ENCODE measurements at regions not wholly inside any gene's neighbourhood (a gene's known extent, or its start where the extent isn't known, plus 50 kb on each side); places are given as distances from the start of the nearest gene placed in this dataset.

DNA sequence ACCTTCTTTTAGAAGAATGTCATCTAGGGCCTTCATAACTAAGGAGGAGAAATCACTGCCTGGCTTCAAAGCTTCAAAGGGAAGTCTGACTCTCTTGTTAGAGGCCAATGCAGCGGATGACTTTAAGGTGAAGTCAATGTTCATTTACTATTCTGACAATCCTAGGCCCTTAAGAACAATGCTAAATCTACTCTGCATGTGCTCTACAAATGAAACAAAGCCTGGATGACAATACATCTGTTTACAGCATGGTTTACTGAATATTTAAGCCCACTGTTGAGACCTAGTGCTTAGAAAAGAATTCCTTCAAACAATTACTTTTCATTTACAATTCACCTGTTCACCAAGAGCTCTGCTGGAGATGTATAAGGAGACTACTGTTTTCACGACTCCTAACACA lies 160.4 kb upstream of the EPHA3 start:
- H3K9me3 ChIP-seq (ENCODE audit: control insufficient read depth, low read length, poor library complexity, severe bottlenecking): no peaks in the 10 kb centered on the region
- H3K4me3 Mint-ChIP-seq: no peak overlapping the region
- H3K4me1 Mint-ChIP-seq: no peaks in the 10 kb centered on the region
- no peak for ATAC-seq
- DNase-seq: no peak
- no peaks in the 10 kb centered on the region for H3K36me3 Mint-ChIP-seq (ENCODE audit: low read depth)
- no peak overlapping the region for H3K27ac Mint-ChIP-seq
- H3K27me3 Mint-ChIP-seq: no peaks in the 10 kb centered on the region

DNA sequence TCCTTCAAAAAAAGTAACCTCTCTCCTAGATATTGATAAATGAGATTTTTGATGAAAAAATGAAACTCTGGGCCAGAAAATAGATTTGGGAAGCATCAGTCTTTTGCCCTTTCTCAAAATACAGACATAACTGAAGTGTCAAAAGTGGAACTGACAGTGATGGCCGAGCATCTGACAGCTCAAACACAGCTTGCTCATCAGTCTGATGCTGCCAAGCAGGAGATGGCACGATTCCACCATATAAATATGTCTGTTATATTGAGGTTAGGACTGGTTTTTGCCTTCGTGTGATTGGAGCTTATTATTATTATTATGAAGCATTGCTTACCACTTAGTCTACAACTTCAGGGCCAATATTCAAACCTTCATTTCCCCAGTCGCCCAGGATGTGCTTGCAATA lies 152.6 kb upstream of the EPHA3 start:
- DNase-seq (no peak), ATAC-seq (no peak)
- Mint-ChIP-seq H3K4me3 (no peak overlapping the region), H3K4me1 (no peaks in the 10 kb centered on the region), H3K27ac (no peak overlapping the region), H3K36me3 (ENCODE audit: low read depth) (no peaks in the 10 kb centered on the region), H3K27me3 (no peaks in the 10 kb centered on the region)
- no peaks in the 10 kb centered on the region for H3K9me3 ChIP-seq (ENCODE audit: control insufficient read depth, low read length, poor library complexity, severe bottlenecking)

DNA sequence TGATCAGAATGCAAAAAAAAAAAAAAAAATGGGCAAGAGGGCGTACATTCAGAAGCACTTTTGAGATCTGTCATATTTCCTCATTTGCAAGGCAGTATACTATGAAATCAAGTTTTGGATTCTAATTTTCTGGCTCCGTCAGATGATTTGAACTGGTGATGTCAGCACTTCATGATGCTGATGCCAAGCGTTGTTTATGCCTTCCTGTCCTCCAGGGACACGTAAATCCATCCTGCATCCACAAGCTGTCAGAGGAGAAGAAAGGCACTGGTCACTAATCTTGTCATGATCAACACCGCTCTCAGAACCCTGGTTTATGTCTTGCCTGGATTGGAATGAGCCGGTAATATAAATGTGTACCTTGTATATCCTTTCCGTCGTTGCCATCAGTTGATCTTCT lies 152.1 kb upstream of the EPHA3 start:
- Mint-ChIP-seq H3K36me3 (ENCODE audit: low read depth) (no peaks in the 10 kb centered on the region), H3K4me3 (no peak overlapping the region), H3K27ac (no peak overlapping the region), H3K27me3 (no peaks in the 10 kb centered on the region), H3K4me1 (no peaks in the 10 kb centered on the region)
- H3K9me3 ChIP-seq (ENCODE audit: control insufficient read depth, low read length, poor library complexity, severe bottlenecking): no peaks in the 10 kb centered on the region
- ATAC-seq (no peak), DNase-seq (no peak)

DNA sequence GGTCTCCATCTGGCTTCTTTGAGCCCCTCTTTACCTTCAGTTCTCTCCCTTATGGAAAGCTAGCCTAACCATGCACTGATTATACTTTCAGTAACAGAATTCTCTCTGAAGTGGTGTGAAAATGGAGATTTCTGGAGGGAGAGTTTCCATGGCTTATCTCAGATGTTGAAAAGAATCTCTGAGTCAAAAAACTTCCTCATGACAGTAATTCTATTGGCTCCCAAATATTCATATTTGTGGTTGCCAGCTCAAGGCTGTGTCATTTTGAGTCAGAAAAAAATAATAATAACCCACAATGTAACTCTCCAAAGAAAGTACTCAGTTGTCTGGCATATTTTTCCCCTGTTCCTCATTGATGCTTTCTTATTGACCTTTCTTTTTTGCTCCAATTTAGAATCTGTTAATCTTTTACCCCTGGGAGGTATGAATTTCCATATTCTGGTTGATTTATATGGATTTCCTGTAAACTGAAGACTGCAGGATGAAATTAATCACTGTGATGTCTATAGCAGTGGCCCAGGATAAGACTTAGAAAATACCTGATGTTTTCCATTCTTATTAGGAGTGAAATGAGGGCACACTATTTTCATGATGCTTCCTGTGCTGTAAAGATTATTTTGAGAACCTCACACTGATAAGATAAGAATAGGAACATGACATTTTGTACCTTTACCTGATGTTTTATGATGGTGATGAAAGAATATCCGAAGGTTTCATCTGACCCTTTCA lies 149.5 kb upstream of the EPHA3 start:
- Mint-ChIP-seq H3K27ac (no peak overlapping the region), H3K27me3 (no peaks in the 10 kb centered on the region), H3K36me3 (ENCODE audit: low read depth) (no peaks in the 10 kb centered on the region), H3K4me1 (no peaks in the 10 kb centered on the region), H3K4me3 (no peak overlapping the region)
- DNase-seq (no peak), ATAC-seq (no peak)
- no peaks in the 10 kb centered on the region for H3K9me3 ChIP-seq (ENCODE audit: control insufficient read depth, low read length, poor library complexity, severe bottlenecking)

DNA sequence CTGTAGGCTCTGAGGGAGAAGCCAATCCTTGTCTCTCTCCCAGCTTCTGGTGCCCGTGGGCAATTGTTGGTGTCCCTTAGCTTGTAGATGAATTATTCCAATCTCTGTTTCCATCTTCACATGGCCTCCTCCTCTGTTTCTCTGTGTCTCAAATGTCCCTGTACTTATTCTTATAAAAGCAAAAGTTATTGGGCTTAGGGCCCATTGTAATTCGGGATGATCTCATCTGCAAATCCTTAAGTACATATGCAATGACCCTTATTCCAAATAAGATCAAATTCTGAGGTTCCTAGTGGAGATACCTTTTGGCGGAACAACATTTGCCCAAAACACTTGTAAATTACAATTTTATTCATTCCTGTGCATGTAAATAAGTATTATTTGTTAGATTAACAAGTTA lies 147.4 kb upstream of the EPHA3 start:
- Mint-ChIP-seq H3K27ac (no peak overlapping the region), H3K4me1 (no peaks in the 10 kb centered on the region), H3K4me3 (no peak overlapping the region), H3K36me3 (ENCODE audit: low read depth) (no peaks in the 10 kb centered on the region), H3K27me3 (no peaks in the 10 kb centered on the region)
- DNase-seq (no peak), ATAC-seq (no peak)
- no peaks in the 10 kb centered on the region for H3K9me3 ChIP-seq (ENCODE audit: control insufficient read depth, low read length, poor library complexity, severe bottlenecking)

DNA sequence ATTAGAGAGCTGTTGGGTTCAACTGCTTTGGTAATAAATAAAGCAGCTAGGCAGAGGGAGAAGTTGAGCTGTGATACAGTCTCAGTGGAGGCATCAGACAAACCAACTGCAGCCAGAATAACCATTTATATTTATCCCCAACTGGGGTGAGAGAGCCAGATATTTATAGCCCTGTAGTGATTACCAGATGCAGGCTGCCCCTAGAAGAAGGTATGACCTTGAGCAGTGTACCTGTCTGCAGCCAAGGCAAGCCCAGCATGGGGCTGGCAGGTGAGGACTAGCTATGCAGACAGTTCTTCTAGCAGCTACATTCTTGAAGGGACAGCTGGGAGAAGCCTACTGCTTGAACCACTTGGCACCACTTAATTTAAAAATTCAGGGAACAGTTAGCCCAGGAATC lies 144.4 kb upstream of the EPHA3 start:
- no peaks in the 10 kb centered on the region for H3K36me3 Mint-ChIP-seq (ENCODE audit: low read depth)
- ATAC-seq: no peak
- no peak overlapping the region for H3K4me3 Mint-ChIP-seq

DNA sequence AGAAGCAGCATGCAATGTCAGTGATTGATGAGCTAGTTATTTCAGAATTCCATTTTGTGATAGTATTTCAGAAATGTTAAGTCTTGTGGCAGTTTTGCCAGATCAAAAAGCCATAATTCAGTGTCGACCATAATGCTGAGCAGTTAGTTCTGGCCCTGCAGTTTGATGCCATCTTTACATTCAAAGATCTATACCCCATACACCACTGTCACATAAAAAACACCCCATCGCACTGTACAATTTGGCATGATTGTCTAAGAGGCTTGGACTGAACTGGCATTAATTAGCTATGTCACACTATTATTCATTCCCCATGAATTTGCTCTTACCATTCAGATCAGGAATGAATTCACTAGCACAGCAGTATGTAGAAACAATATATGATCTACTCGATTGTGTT lies 127.7 kb upstream of the EPHA3 start:
- H3K4me3 Mint-ChIP-seq: no peak overlapping the region
- DNase-seq (no peak), ATAC-seq (no peak)
- peaks cover 3% of the 10 kb centered on the region for H3K9me3 ChIP-seq (ENCODE audit: control insufficient read depth, low read length, poor library complexity, severe bottlenecking)
- H3K36me3 Mint-ChIP-seq (ENCODE audit: low read depth): no peaks in the 10 kb centered on the region
- H3K27me3 Mint-ChIP-seq: no peaks in the 10 kb centered on the region
- H3K27ac Mint-ChIP-seq: no peak overlapping the region
- H3K4me1 Mint-ChIP-seq: no peaks in the 10 kb centered on the region

More for the DNA sequence above, 144.4 kb upstream of the EPHA3 start:
- DNase-seq: no peak
- Mint-ChIP-seq H3K27me3 (no peaks in the 10 kb centered on the region), H3K4me1 (no peaks in the 10 kb centered on the region), H3K27ac (no peak overlapping the region)
- no peaks in the 10 kb centered on the region for H3K9me3 ChIP-seq (ENCODE audit: control insufficient read depth, low read length, poor library complexity, severe bottlenecking)

DNA sequence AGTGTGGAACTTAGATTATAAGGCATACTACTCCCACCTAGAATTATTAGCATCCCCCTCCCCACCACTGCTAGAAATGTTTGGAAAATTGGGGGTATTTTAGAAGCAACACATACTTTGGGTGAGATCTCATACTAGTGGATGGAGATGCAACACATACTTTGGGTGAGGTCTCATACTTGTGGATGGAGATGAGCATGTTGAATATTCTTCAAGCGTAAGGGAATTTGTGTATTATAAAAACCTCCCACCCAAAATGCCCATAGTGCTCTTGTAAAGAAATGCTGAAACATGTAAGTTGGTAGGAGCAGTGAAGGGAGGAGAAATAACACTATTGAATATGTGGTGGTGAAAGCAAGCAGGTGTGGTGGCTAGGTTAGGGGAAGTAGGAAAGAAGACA lies 124.0 kb upstream of the EPHA3 start:
- Mint-ChIP-seq H3K36me3 (ENCODE audit: low read depth) (no peaks in the 10 kb centered on the region), H3K4me3 (no peak overlapping the region), H3K27me3 (no peaks in the 10 kb centered on the region), H3K27ac (no peak overlapping the region), H3K4me1 (no peaks in the 10 kb centered on the region)
- DNase-seq (no peak), ATAC-seq (no peak)
- H3K9me3 ChIP-seq (ENCODE audit: control insufficient read depth, low read length, poor library complexity, severe bottlenecking): peaks cover 3% of the 10 kb centered on the region

DNA sequence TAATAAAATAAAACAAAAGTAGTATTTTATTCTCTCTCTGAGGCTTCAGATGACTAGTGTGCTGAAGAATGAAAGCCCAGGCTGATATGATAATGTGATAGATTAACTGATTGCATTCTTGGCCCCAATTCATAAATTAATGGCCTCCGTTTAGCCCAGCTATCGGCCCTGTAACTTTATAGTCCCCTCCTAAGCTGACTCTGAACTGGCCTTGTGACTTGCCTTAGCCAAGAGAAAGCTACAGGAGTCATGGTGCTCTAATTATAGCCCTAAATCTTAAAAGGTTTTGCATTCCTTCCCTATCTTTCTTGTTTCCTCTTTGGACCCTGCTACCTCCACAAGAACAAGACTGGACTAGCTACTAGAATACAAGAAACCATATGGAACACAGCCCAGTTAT lies 123.2 kb upstream of the EPHA3 start:
- no peak overlapping the region for H3K27ac Mint-ChIP-seq
- no peaks in the 10 kb centered on the region for H3K36me3 Mint-ChIP-seq (ENCODE audit: low read depth)
- ATAC-seq (no peak), DNase-seq (no peak)
- H3K9me3 ChIP-seq (ENCODE audit: control insufficient read depth, low read length, poor library complexity, severe bottlenecking): peaks cover 3% of the 10 kb centered on the region
- H3K27me3 Mint-ChIP-seq: no peaks in the 10 kb centered on the region
- no peak overlapping the region for H3K4me3 Mint-ChIP-seq
- H3K4me1 Mint-ChIP-seq: no peaks in the 10 kb centered on the region

DNA sequence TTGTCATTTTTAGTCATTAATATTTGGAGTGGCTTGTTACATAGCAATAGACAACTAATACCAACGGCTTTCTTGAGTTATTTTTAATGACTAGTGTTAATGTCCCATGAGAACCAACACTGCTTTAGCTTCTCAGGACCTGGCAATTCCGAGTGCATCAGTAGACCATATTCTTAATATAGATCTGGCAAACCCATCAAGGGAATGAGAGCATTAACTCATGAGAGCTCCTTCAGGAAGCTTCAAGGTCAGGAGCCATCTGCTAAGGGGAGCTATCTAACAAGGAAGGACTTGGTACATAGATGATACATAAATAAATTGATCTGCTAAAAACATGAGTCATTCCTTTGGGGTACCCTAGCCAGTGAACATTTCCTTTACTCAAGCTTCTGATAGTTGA lies 122.6 kb upstream of the EPHA3 start:
- Mint-ChIP-seq H3K27me3 (no peaks in the 10 kb centered on the region), H3K36me3 (ENCODE audit: low read depth) (no peaks in the 10 kb centered on the region), H3K4me1 (no peaks in the 10 kb centered on the region), H3K27ac (no peak overlapping the region), H3K4me3 (no peak overlapping the region)
- H3K9me3 ChIP-seq (ENCODE audit: control insufficient read depth, low read length, poor library complexity, severe bottlenecking): peaks cover 3% of the 10 kb centered on the region
- DNase-seq (no peak), ATAC-seq (no peak)

DNA sequence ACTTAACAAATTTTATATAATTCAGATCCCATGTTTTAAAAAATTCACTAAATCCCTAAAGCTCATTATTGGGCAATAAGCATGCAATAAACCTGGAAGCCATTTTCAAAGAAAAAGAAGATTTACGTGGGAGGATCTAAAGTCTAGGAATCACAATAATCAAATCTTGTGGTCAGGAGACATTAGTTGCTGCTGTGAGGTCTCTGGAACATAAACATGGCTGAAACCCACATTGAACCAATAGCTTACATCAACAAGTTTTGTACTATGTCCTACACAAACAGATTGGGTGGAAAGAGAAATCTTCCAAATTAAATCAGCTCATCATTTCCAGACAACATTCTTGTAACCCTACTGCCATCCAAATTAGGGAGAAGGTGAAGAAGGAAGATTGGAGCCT lies 121.9 kb upstream of the EPHA3 start:
- peaks cover 3% of the 10 kb centered on the region for H3K9me3 ChIP-seq (ENCODE audit: control insufficient read depth, low read length, poor library complexity, severe bottlenecking)
- Mint-ChIP-seq H3K36me3 (ENCODE audit: low read depth) (no peaks in the 10 kb centered on the region), H3K4me3 (no peak overlapping the region), H3K27ac (no peak overlapping the region), H3K27me3 (no peaks in the 10 kb centered on the region), H3K4me1 (no peaks in the 10 kb centered on the region)
- DNase-seq: no peak
- ATAC-seq: no peak

DNA sequence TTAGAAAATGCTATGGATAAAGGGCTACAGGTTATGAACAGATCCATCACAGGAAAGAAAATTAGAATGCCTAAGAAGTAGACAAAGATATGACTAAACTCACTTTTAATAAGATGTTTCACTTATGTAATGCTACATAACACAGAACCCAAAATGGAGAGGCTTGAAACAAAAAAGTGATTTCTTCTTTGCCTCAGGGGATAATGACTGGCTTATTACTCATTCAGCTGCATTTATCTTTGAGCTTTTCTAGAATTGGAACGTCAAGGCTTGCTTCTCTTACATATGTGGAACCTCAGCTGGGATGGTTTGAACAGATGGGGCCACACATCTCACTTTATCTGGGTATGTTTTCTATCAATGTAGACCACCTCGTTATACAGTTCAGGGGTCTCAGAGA lies 120.6 kb upstream of the EPHA3 start:
- Mint-ChIP-seq H3K27ac (no peak overlapping the region), H3K4me1 (no peaks in the 10 kb centered on the region)

DNA sequence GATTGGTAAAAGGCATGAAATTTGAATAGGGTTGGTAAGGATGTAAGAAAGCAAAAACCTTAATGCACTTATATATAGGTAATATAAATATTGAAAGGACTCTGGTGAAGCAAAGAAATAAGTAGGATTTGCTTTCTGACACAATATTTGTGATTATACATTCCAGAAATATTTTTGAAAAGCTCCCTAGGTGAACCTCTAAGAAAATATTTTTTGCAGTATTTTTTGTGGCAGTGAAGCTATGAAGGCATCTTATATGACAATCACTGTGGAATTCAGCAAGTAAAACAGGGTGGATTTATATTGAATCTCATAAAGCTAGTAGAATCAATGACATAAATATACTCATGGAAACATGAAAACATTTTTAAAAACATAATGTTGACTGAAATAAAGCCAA lies 119.6 kb upstream of the EPHA3 start:
- H3K36me3 Mint-ChIP-seq (ENCODE audit: low read depth): no peaks in the 10 kb centered on the region
- ATAC-seq (no peak), DNase-seq (no peak)
- H3K27ac Mint-ChIP-seq: no peak overlapping the region
- H3K4me1 Mint-ChIP-seq: no peaks in the 10 kb centered on the region
- no peak overlapping the region for H3K4me3 Mint-ChIP-seq
- H3K9me3 ChIP-seq (ENCODE audit: control insufficient read depth, low read length, poor library complexity, severe bottlenecking): peaks cover 1% of the 10 kb centered on the region
- H3K27me3 Mint-ChIP-seq: no peaks in the 10 kb centered on the region

More for the DNA sequence above, 120.6 kb upstream of the EPHA3 start:
- Mint-ChIP-seq H3K4me3 (no peak overlapping the region), H3K36me3 (ENCODE audit: low read depth) (no peaks in the 10 kb centered on the region), H3K27me3 (no peaks in the 10 kb centered on the region)
- H3K9me3 ChIP-seq (ENCODE audit: control insufficient read depth, low read length, poor library complexity, severe bottlenecking): peaks cover 3% of the 10 kb centered on the region
- ATAC-seq (no peak), DNase-seq (no peak)

DNA sequence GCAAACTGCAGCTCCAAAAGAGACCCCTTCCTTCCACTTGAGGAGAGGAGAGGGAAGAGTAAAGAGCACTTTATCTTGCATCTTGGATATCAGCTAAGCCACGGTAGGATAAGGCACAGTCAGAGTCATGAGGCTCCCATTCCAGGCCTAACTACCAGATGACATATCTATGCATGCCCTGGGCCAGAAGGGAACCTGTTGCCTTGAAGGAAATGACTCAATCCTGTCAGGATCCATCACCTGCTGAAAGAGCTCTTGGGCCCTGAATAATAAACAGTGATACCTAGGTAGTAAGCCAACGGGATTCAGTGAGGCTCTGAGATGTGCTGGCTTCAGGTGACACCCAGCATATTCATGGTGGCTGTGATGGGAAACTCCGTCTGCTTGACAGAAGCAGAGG lies 118.5 kb upstream of the EPHA3 start:
- ATAC-seq: no peak
- Mint-ChIP-seq H3K27me3 (no peaks in the 10 kb centered on the region), H3K36me3 (ENCODE audit: low read depth) (no peaks in the 10 kb centered on the region), H3K4me3 (no peak overlapping the region), H3K4me1 (no peaks in the 10 kb centered on the region), H3K27ac (no peak overlapping the region)
- H3K9me3 ChIP-seq (ENCODE audit: control insufficient read depth, low read length, poor library complexity, severe bottlenecking): no peaks in the 10 kb centered on the region
- no peak for DNase-seq
